HepG2 (cell line): ENCODE measurements at regions not wholly inside any gene's neighbourhood (a gene's known extent, or its start where the extent isn't known, plus 50 kb on each side); places are given as distances from the start of the nearest gene placed in this dataset.

Experiments used
- ATF6 ChIP-seq: sonication (generic); formaldehyde crosslinking; conservative IDR thresholded peaks from 2 replicates; pipeline ENCODE4 v1.4.0; 2020; ENCODE audit warnings: missing genetic modification reagents
- ATF7 ChIP-seq, 2 experiments: fragments of 450-650 bp in 1 of 2; sonication (generic) in 1 of 2; formaldehyde crosslinking in 1 of 2; IDR thresholded peaks; 2 replicates each; pipeline versions ENCODE4 v1.4.0 to v1.6.1; 2016 to 2020; ENCODE audit warnings: antibody characterized with exemption in 1 of 2, mild to moderate bottlenecking in 1 of 2, missing genetic modification reagents in 1 of 2
- CREB1 ChIP-seq, 2 experiments: fragments of 450-650 bp in 1 of 2; IDR thresholded peaks; 2 replicates each; pipeline ENCODE4 v1.6.1; 2016 to 2017; ENCODE audit warnings: control low read depth in 1 of 2, mild to moderate bottlenecking in 1 of 2, missing compliant biosample characterization in 1 of 2, missing genetic modification characterization in 1 of 2
- CTCF ChIP-seq: sonication (generic); formaldehyde crosslinking; IDR thresholded peaks from 2 replicates; pipeline ENCODE4 v1.5.0; 2020; ENCODE audit warnings: mild to moderate bottlenecking, missing genetic modification reagents, moderate library complexity
- GABPB1 ChIP-seq: IDR thresholded peaks from 2 replicates; pipeline ENCODE4 v1.6.1; 2016; ENCODE audit warnings: mild to moderate bottlenecking, missing genetic modification reagents, moderate library complexity, missing compliant biosample characterization
- JUND ChIP-seq: sonication (generic); formaldehyde crosslinking; IDR thresholded peaks from 2 replicates; pipeline ENCODE4 v1.8.0; 2022; ENCODE audit warnings: mild to moderate bottlenecking, missing genetic modification reagents
- NFYB ChIP-seq: sonication (generic); formaldehyde crosslinking; IDR thresholded peaks from 2 replicates; pipeline ENCODE4 v1.4.0; 2020; ENCODE audit warnings: missing genetic modification reagents
- USF2 ChIP-seq, 2 experiments: sonication (generic) in 1 of 2; formaldehyde crosslinking in 1 of 2; IDR thresholded peaks; 2 replicates each; pipeline versions ENCODE4 v1.5.1 to v1.6.1; 2011 to 2020; ENCODE audit warnings: borderline replicate concordance in 1 of 2, low read depth in 1 of 2, low read length in 1 of 2, mild to moderate bottlenecking in 1 of 2, missing genetic modification reagents in 1 of 2, moderate library complexity in 1 of 2
- ZBTB1 ChIP-seq: sonication (generic); formaldehyde crosslinking; IDR thresholded peaks from 2 replicates; pipeline ENCODE4 v1.4.0; 2020; ENCODE audit warnings: missing genetic modification reagents, borderline replicate concordance
- ZGPAT ChIP-seq: IDR thresholded peaks from 2 replicates; pipeline ENCODE4 v1.6.1; 2016; ENCODE audit warnings: mild to moderate bottlenecking
- ZNF207 ChIP-seq: fragments of 450-650 bp; IDR thresholded peaks from 2 replicates; pipeline ENCODE4 v1.6.1; 2016; ENCODE audit warnings: antibody characterized with exemption, borderline replicate concordance
- ZSCAN20 ChIP-seq: sonication (generic); formaldehyde crosslinking; IDR thresholded peaks from 2 replicates; pipeline ENCODE4 v1.4.0; 2020; ENCODE audit warnings: missing genetic modification reagents, mild to moderate bottlenecking, borderline replicate concordance

GRCh38 chr3:111438283-111438682, 103.7 kb upstream of the CD96 start:
- TF ChIP-seq ZBTB1 (no peak), ATF7 (IDR thresholded peaks at IDR 0.05) (no peak), ATF7 (CRISPR knock-in tag; IDR thresholded peaks at IDR 0.05) (no peak), ZSCAN20 (CRISPR knock-in tag) (no peak), JUND (CRISPR knock-in tag) (no peak), ZGPAT (CRISPR knock-in tag) (no peak), USF2 (IDR thresholded peaks at IDR 0.05; ENCODE audit: low read depth, low read length) (no peak), USF2 (CRISPR knock-in tag; IDR thresholded peaks at IDR 0.05; ENCODE audit: borderline replicate concordance) (no peak), NFYB (no peak), ATF6 (CRISPR knock-in tag) (no peak), CTCF (CRISPR knock-in tag) (no peak), CREB1 (IDR thresholded peaks at IDR 0.05) (no peak), CREB1 (CRISPR knock-in tag; IDR thresholded peaks at IDR 0.05) (no peak), GABPB1 (CRISPR knock-in tag) (no peak), ZNF207 (no peak)
